HG03097 (cell line): ENCODE measurements at regions not wholly inside any gene's neighbourhood (a gene's known extent, or its start where the extent isn't known, plus 50 kb on each side); places are given as distances from the start of the nearest gene placed in this dataset.
"Not testable (repeated sequence)": the region's sequence is repeated elsewhere in the genome, so short reads cannot be mapped to it uniquely, and the experiment has no call there.

Source experiments
- ATAC-seq: cut with Tn5 transposase; IDR thresholded peaks from one replicate; pipeline ENCODE4 v1.9.1; 2021; ENCODE audit not compliant: unreplicated experiment, low FRiP score

- no peak for ATAC-seq
Measured at GRCh38 chr18:71322201-71322600, 1033.4 kb downstream of the SOCS6 start.

- no peak for ATAC-seq
Measured at GRCh38 chr18:71321319-71321718, 1032.5 kb downstream of the SOCS6 start.

GRCh38 chr18:71304856-71305255 lies 1016.0 kb downstream of the SOCS6 start:
- no peak for ATAC-seq

- not testable (repeated sequence) for ATAC-seq
Measured at GRCh38 chr18:71303743-71304142, 1014.9 kb downstream of the SOCS6 start.

GRCh38 chr18:71301596-71301995 lies 1012.8 kb downstream of the SOCS6 start:
- no peak for ATAC-seq

GRCh38 chr18:71294201-71294600 lies 1005.4 kb downstream of the SOCS6 start:
- ATAC-seq, result not testable (repeated sequence)

- ATAC-seq, result no peak
Measured at GRCh38 chr18:71293322-71293721, 1004.5 kb downstream of the SOCS6 start.

GRCh38 chr18:71287268-71287667 lies 998.4 kb downstream of the SOCS6 start:
- ATAC-seq, result no peak

GRCh38 chr18:71252351-71252865 lies 963.6 kb downstream of the SOCS6 start:
- ATAC-seq, result no peak

- no peak for ATAC-seq
Measured at GRCh38 chr18:71250191-71250590, 961.3 kb downstream of the SOCS6 start.

- no peak for ATAC-seq
Measured at GRCh38 chr18:71249791-71250190, 960.9 kb downstream of the SOCS6 start.

GRCh38 chr18:71242981-71243380 lies 954.1 kb downstream of the SOCS6 start:
- no peak for ATAC-seq

- ATAC-seq, result no peak
Measured at GRCh38 chr18:71238974-71239624, 950.3 kb downstream of the SOCS6 start.

GRCh38 chr18:71237641-71238040 lies 948.8 kb downstream of the SOCS6 start:
- ATAC-seq, result no peak

GRCh38 chr18:71233177-71233576 lies 944.3 kb downstream of the SOCS6 start:
- no peak for ATAC-seq

GRCh38 chr18:71223486-71223885 lies 934.6 kb downstream of the SOCS6 start:
- ATAC-seq, result no peak

GRCh38 chr18:71221405-71221804 lies 932.6 kb downstream of the SOCS6 start:
- no peak for ATAC-seq

GRCh38 chr18:71212739-71213138 lies 923.9 kb downstream of the SOCS6 start:
- not testable (repeated sequence) for ATAC-seq

- ATAC-seq, result no peak
Measured at GRCh38 chr18:71212222-71212621, 923.4 kb downstream of the SOCS6 start.

- no peak for ATAC-seq
Measured at GRCh38 chr18:71209944-71210343, 921.1 kb downstream of the SOCS6 start.

- no peak for ATAC-seq
Measured at GRCh38 chr18:71194438-71194837, 905.6 kb downstream of the SOCS6 start.

- ATAC-seq, result no peak
Measured at GRCh38 chr18:71189581-71189980, 900.7 kb downstream of the SOCS6 start.
